HG02623 (cell line): ENCODE measurements at regions not wholly inside any gene's neighbourhood (a gene's known extent, or its start where the extent isn't known, plus 50 kb on each side); places are given as distances from the start of the nearest gene placed in this dataset.
"Not testable (repeated sequence)": the region's sequence is repeated elsewhere in the genome, so short reads cannot be mapped to it uniquely, and the experiment has no call there.

Experiments used
- ATAC-seq: cut with Tn5 transposase; IDR thresholded peaks from one replicate; pipeline ENCODE4 v1.9.1; 2021; ENCODE audit warnings: moderate library complexity; ENCODE audit not compliant: unreplicated experiment

DNA sequence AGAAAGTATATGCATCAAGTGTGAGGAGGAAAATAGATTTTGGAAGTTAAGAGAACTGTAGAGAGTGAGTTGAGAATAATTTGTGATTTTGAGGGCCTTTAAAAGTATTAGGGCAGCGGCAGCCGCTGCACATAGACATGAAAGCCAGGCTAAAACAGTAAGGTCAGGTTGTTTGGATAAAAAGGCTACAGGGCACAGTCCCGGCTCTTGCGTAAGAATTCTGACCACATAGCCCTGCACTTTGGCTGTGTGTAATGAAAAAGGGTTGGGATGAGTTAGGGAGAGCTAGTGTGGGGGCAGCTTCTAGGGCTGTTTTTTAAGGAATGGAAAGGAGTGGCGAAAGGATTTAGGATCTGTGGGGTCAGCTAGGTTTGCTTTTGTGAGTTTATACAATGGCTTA, 130.8 kb downstream of the CCDC71L start:
- ATAC-seq, result not testable (repeated sequence)

DNA sequence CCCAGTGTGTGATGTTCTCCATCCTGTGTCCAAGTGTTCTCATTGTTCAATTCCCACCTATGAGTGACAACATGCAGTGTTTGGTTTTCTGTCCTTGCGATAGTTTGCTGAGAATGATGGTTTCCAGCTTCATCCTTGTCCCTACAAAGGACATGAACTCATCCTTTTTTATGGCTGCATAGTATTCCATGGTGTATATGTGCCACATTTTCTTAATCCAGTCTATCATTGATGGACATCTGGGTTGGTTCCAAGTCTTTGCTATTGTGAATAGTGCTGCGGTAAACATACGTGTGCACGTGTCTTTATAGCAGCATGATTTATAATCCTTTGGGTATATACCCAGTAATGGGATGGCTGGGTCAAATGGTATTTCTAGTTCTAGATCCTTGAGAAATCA, 134.3 kb downstream of the CCDC71L start:
- ATAC-seq, result not testable (repeated sequence)

DNA sequence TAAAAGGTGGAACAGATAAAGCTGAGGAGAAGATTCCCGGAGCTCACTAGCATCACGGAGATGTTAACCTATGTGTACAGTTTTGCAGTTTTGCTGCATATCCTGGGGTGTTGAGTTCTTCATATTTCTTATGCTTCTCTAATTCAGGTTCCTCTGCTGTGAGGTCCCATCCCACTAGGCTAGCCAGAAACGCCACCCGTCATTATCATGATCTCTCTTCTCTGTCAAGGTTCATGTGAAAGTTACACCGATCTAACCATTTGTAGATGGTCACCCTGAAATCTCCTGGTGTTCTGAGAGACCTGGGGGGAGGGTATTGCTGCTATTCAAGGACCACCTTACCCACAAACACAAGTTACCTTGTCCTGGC, 136.3 kb downstream of the CCDC71L start:
- no peak for ATAC-seq

DNA sequence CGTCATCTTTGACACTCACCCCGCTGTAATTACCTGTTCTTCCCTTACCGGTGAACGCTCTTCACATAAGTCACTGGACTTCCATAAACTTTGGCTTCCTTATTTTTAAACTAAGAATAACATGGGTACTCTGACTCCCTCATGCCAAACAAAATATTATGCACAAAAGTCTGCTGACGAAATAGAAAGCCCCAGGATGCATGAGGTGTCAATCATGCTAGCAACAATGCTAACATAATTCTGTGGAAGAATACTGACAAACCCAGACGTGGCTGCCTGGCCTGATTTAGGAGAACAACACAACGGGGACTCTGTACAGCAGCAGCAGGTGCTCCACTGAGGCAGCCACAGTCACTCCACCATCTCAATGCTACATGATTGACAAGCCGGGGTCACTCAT, 137.5 kb downstream of the CCDC71L start:
- ATAC-seq, result no peak

DNA sequence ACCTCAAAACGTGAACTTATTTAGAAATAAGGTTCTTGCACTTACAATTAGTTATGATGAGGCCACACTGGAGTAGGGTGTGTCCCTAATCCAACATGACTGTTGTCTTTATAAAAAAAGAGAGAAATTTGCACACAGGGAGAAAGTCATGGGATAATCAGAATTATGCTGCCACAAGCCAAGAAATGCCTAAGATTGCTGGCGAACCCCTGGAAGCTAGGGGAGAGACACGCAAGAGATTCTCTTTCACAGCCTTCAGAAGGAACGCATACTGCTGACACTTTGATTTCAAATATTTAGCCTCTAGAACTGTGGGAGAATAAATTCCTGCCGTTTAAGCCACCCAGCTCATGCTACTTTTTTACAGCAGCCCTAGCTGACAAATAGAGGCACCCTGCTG, 138.3 kb downstream of the CCDC71L start:
- ATAC-seq, result no peak

DNA sequence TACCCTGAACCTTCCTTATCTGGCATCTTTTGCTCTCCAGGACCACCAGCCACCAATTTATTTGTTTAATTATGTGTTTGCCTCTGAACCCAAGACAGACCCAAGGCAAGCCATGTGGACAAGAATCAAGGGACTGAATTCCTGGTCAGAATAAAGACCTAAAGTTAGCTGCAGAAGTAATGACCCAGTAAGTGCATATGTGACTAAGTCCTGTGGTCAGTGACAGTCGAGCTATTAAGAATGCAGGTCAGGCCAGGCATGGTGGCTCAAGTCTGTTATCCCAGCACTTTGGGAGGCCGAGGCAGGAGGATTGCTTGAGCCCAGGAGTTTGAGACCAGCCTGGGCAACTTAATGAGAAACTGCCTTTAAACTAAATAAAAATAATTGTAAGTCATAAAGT, 139.4 kb downstream of the CCDC71L start:
- no peak for ATAC-seq

DNA sequence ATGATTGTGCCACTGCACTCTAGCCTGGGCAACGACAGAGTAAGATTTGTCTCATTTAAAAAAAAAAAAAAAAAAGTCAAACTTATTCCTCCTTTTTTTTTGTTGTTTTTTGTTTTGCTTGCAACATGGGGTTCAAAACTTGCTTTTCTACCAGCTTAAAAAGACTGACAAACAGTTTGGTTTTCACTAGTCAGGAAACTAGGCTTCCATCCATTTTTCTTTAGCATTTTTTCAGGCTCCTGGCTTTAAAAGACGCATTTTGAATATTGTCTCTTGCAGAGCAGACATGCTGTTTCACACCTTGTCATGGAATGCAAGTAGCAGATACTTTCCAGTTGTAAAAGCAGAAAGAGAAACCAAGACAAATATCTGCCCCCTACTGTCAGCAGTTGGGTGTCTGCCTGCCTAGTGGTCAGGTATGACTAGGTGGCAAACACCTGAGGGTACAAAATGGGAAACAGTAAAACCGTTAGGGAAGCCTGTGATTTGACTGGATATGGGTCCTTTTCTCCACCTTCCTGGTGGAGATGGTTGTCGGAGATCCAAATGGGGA, 139.9 kb downstream of the CCDC71L start:
- no peak for ATAC-seq

DNA sequence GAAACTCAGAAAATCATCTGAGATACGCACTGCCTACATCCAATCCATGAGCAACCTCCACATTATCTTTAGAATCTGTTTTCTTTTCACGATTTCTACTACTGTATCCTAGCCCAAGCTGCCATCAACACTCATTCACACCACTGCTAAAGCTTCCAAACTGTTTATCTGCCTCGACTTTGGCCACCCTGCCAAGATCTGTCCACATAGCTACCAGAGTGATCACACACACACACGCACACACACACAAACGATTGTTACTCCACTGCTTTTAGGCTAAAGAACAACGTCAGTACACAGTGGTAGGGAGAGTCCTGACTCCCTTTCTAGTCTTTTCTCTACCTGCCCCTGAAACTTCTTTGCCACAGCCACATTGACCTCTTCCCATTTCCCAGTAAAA, 142.0 kb downstream of the CCDC71L start:
- no peak for ATAC-seq

DNA sequence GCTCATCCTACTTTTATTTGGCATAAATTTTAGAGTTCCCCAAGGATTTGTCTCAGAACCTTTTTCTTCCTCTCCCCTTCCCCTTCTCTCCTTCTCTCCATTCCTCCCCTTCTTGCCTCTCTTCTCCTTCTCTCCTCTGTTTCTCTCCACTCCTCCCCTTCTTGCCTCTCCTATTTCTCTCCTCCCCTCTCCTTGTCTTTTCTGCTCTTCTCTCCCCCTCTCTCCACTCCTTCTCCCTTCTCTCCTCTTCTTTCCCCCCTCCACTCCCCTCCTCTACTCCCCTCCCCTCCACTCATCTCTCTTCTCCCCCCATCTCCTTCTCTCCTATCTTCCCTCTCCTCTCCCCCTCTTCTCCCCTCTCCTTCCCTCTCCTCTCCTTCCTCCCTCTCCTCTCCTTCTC, 142.7 kb downstream of the CCDC71L start:
- ATAC-seq, result no peak

DNA sequence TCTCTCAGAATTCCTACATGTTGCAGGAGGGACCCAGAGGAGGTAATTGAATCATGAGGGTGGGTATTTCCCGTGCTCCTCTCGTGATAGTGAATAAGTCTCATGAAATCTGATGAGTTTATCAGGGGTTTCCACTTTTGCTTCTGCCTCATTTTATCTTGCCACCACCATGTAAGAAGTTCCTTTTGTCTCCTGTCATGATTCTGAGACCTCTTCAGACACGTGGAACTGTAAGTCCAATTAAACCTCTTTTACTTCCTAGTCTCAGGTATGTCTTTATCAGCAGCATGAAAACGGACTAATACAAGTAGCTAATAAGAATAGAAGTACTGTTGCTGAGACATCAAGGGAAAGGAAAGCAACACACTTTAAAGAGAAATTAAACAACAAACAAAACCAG, 143.4 kb downstream of the CCDC71L start:
- ATAC-seq, result no peak

DNA sequence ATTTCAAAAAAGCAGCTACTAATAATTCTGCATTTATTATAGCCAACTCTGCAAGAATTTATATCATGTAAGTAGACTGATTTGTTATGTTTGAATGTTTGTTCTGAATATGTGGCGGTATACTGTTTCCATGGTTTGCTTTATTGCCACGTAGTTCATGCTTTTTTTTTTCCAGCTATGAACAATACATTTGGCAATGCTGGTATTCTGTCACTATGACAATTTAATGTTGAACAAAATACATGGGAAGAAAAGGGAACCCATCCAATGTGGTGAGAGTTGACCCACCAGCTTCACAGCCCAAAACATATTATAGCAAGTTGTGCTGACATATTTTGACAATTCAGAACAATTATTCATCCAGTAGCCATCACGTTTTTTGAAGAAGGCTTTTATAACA, 145.6 kb downstream of the CCDC71L start:
- ATAC-seq, result no peak

DNA sequence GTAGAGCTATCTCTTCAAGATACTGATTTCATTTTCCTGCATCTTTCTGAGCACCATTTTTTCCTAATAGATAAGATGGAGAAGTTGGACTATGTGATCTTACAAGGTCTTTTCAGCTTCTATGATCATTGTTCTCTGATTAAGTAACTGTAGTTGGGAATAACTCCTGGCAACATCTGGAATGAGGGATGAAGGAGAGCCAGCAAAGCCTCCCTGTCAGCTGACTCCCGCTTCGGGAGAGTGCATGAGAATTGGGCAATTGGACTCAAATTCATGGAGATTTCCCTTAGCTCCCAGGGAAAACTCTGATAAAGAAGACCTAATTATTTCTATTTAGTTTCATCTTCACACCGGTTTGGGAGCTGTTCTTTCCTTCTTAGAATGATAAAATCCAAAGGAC, 146.1 kb downstream of the CCDC71L start:
- ATAC-seq, result no peak

DNA sequence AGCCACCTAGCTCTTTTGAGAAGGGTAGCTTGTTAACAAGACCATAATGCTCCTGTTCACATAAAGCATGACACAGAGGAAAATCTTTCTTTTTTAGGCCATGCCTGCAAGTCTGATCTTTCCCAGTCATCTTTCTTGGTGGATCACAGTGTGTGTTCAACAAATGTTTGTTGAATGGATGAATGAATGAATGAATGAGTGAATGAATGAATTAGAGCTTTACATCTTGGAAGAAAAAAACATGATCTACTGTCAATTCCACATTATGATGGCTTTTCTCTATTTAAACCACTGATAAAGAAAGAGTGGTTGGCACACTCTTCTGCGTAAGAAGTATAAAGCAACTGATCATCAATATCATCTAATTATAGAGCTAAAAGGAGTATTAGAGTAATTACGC, 148.7 kb downstream of the CCDC71L start:
- no peak for ATAC-seq

DNA sequence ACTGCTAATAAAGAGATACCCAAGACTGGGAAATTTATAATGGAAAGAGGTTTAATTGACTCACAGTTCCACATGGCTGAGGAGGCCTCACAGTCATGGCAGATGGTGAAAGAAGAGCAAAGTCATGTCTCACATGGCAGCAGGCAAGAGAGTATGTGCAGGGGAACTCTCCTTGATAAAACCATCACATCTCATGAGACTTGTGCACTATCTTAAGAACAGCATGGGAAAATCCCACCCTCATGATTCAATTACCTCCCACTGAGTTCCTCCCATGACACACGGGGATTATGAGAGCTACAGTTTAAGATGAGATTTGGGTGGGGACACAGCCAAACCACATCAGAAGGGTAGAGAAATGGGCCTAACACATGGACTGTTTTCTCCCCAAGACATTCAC, 156.3 kb downstream of the CCDC71L start:
- ATAC-seq, result no peak

DNA sequence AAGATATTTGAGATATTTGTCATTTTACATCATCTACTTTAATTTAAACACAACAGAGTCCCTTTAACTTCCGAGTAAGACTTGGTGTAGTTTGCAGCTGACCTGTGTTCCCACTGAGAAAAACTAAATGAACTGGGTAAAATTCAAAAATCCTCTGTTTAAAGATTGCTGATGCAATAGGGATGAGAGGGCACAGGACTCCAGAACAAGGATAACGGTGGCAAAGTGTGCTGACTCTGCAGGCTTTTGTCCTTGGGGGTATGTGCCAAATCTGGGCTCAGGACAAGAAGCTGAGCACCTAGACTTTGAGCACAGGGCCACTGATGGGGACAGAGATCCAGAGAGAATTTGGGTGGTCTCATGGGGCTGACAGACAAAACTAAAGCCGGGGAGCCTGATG, 156.8 kb downstream of the CCDC71L start:
- no peak for ATAC-seq

DNA sequence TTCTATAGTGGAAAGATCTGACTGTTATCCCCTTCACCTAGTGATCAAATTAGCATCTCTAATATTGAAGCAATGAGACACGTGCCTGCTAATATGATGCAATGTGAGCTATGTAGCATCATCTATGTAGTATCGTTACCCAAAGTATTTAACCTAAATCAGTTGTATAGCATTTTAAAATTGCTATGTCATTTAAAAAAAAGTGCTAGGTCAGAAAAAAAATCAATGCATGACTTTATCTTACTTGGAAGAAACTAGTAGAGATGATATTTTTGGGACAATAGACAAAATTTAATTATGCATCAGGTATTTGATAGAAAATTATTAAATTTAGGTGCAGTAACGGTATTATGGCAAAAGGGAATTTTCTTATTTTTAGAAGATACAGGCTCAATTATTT, 157.3 kb downstream of the CCDC71L start:
- ATAC-seq, result no peak

DNA sequence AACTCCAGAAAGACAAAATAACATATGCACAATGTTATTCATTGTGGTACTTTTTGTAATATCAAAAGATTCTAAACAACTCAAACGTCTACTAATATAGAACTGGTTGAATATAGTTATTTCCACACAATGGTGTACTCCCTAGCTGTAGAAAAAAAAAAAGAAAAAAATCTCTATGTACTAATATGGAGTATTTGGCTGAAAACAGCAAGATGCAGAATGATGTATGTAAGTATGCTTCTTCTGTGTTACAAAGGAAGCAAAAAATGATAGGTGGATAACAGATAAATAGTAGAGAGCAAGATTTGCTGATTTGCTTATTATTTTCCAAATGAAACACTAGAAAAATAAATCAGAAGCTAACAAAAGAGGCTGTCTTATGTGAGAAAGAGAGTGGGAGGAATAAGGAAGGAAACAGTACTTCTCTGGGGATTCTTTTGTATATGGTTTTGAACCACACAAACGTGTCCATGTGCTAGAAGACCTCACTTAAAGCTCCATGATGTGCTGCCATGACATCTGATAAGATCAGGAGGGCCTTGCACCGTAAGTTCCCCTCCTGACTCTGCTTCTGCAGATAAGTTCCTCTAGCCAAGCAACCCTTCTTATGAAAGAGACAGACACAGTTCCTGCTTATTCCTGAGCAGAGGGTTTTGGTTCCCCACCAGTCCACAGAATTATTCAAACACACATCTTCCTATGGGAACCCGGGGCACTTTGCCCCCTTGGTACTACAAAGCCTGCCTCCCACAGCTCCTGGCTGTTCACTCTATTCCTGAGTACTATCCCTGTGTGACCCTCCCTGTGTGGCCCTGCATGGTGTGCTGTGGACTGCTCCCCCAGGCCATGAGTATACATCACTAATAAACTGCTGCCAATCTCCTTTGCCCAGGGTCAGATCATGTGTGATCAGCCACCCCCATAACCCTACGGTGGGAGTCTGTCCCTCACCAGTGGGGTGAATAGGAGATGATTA, 159.1 kb downstream of the CCDC71L start:
- no peak for ATAC-seq

DNA sequence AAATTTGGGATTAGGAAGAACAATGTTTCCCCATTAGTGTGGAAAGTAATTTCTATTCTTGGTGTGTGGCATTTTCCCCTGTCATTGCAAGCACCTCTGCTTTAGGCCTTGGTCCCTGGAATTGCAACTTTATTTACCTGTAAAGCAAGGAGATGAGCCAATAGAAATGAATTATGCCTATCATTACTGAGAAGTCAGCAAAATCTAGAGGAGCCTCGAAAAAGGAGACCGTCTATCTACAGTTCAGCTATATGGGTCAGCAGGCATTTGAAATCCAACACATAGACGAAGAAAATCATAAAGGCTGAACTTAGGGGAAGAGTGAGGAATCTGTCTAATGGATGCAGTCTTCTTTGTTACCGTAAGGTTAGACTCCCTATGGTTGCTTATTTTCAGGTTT, 161.1 kb downstream of the CCDC71L start:
- no peak for ATAC-seq

DNA sequence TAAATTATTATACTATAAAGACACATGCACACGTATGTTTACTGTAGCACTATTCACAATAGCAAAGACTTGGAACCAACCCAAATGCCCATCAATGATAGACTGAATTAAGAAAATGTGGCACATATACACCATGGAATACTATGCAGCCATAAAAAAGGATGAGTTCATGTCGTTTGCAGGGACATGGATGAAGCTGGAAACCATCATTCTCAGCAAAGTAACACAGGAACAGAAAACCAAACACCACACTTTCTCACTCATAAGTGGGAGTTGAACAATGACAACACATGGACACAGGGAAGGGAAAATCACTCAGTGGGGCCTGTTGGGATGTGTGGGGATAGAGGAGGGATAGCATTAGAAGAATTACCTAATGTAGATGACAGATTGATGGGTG, 163.0 kb downstream of the CCDC71L start:
- ATAC-seq, result not testable (repeated sequence)

DNA sequence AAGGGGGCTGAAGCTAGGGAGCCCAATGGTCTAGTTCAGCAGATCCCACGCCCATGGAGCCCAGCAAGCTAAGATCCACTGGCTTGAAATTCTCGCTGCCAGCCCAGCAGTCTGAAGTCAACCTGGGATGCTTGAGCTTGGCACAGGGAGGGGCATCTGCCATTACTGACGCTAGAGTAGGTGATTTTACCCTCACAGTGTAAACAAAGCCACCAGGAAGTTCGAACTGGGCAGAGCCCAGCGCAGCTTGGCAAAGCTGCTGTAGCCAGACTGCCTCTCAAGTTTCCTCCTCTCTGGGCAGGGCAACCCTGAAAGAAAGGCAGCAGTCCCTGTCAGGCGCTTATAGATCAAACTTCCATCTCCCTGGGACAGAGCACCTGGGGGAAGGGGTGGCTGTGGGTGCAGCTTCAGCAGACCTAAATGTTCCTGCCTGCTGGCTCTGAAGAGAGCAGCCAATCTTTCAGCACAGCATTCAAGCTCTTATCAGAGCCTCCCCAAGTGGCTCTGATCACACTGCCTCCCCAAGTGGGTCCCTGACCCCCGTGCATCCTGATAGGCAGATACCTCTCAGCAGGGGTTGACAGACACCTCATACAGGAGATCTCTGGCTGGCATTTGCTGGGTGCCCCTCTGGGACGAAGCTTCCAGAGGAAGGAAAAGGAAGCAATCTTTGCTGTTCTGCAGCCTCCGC, 167.8 kb downstream of the CCDC71L start:
- ATAC-seq, result no peak

DNA sequence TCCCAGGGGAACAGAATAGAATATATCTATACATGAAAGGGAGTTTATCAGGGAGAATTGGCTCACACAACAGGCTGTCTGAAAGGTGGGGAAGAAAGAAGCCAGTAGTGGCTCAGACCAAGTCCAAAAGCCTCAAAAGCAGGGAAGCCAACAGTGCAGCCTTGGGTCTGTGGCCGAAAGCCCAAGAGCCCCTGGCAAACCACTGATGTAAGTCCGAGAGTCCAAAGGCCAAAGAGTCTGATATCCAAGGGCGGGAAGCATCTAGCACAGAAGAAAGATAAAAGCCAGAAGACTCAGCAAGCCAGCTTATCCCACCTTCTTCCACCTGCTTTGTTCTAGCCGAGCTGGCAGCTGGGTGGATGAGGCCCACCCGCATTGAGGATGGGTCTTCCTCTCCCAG, 172.5 kb downstream of the CCDC71L start:
- ATAC-seq, result no peak

DNA sequence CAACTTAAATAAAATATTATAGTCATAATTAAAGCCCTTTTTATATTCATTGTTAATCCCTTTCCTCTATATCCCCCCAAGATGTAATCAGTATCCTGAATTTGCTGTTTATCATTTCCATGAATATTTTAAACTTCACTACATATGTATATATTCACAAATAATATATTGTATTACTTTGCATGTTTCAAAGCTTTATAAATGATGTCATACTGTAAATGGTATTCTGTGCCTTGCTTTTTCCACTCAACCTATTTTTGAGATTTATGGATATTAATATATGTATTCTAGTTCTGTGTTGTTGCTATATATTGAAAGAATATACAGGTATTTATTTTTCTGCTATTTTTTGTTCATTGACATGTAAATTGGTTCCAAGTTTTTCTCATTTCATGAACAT, 173.1 kb downstream of the CCDC71L start:
- ATAC-seq, result no peak
